DND-41 (cell line): ENCODE measurements at regions not wholly inside any gene's neighbourhood (a gene's known extent, or its start where the extent isn't known, plus 50 kb on each side); places are given as distances from the start of the nearest gene placed in this dataset.
"Not testable (repeated sequence)": the region's sequence is repeated elsewhere in the genome, so short reads cannot be mapped to it uniquely, and the experiment has no call there.

ENCODE experiments used
- ATAC-seq: fragments of 200-7000 bp; cut with Tn5 transposase; 3 replicates; pipeline ENCODE4 v1.9.1; 2021; ENCODE audit warnings: low read depth; ENCODE audit not compliant: insufficient read depth
- DNase-seq: peaks from one replicate; pipeline ENCODE4 v3.0.0-alpha.2; 2020
- H2AFZ ChIP-seq: 2 replicates; pipeline ENCODE4 v1.6.0; 2012; ENCODE audit warnings: low read depth, low read length
- H3K27ac ChIP-seq: 2 replicates; pipeline ENCODE4 v1.5.1; 2012; ENCODE audit warnings: low read length, inconsistent platforms
- H3K27me3 ChIP-seq: fragments of 200-600 bp; sonication (generic); 2 replicates; pipeline ENCODE4 v1.6.0; 2012; ENCODE audit warnings: low read length, mild to moderate bottlenecking, inconsistent platforms; ENCODE audit not compliant: insufficient read depth, poor library complexity
- H3K36me3 ChIP-seq: 2 replicates; pipeline ENCODE4 v1.5.1; 2012; ENCODE audit warnings: low read length, inconsistent platforms; ENCODE audit not compliant: insufficient read depth
- H3K4me1 ChIP-seq: 2 replicates; pipeline ENCODE4 v1.5.1; 2012; ENCODE audit warnings: mild to moderate bottlenecking, low read length; ENCODE audit not compliant: insufficient read depth
- H3K4me2 ChIP-seq: 2 replicates; pipeline ENCODE4 v1.6.0; 2012; ENCODE audit warnings: mild to moderate bottlenecking, moderate library complexity, low read length, inconsistent platforms; ENCODE audit not compliant: insufficient read depth
- H3K4me3 ChIP-seq, 2 experiments: fragments of 200-600 bp in 1 of 2; shearing (Covaris generic) in 1 of 2; 2 replicates each; pipeline ENCODE4 v1.5.1; 2012 to 2016; ENCODE audit warnings: inconsistent platforms in 2 of 2, low read length in 2 of 2, mild to moderate bottlenecking in 2 of 2, low read depth in 1 of 2, moderate library complexity in 1 of 2
- H3K79me2 ChIP-seq: 2 replicates; pipeline ENCODE4 v1.6.0; 2012; ENCODE audit warnings: low read length, inconsistent platforms; ENCODE audit not compliant: insufficient read depth
- H3K9ac ChIP-seq: 2 replicates; pipeline ENCODE4 v1.6.0; 2012; ENCODE audit warnings: low read depth, mild to moderate bottlenecking, inconsistent platforms, low read length, moderate library complexity
- H3K9me3 ChIP-seq: 2 replicates; pipeline ENCODE4 v1.5.1; 2012; ENCODE audit warnings: low read length, moderate library complexity, mild to moderate bottlenecking, inconsistent platforms; ENCODE audit not compliant: insufficient read depth, severe bottlenecking
- H4K20me1 ChIP-seq: 2 replicates; pipeline ENCODE4 v1.6.0; 2012; ENCODE audit warnings: low read length; ENCODE audit not compliant: insufficient read depth
- CTCF ChIP-seq: IDR thresholded peaks from 2 replicates; pipeline ENCODE4 v1.5.1; 2012; ENCODE audit warnings: borderline replicate concordance, low read length, moderate library complexity, mild to moderate bottlenecking; ENCODE audit not compliant: poor library complexity, severe bottlenecking; ENCODE audit errors: extremely low read depth
- EZH2 ChIP-seq: IDR thresholded peaks from 3 replicates; pipeline ENCODE4 v1.6.1; 2012; ENCODE audit warnings: borderline replicate concordance, low read depth, mild to moderate bottlenecking, moderate library complexity, low read length, inconsistent platforms; ENCODE audit not compliant: severe bottlenecking

- DNase-seq (no peak), ATAC-seq (no peak)
- no peak overlapping the region for H3K27ac ChIP-seq
- H3K4me2 ChIP-seq = no peak overlapping the region
- no peaks in the 10 kb centered on the region for H3K79me2 ChIP-seq
- H3K36me3 ChIP-seq = no peaks in the 10 kb centered on the region
- no peaks in the 10 kb centered on the region for H3K4me1 ChIP-seq
- H4K20me1 ChIP-seq = no peaks in the 10 kb centered on the region
- no peak overlapping the region for H3K9ac ChIP-seq
- no peak overlapping the region for H2AFZ ChIP-seq
- H3K27me3 ChIP-seq = no peaks in the 10 kb centered on the region
- no peaks in the 10 kb centered on the region for H3K9me3 ChIP-seq
- H3K4me3 ChIP-seq = no peak overlapping the region
- no peak for TF ChIP-seq CTCF
- no peak for TF ChIP-seq EZH2
These were observed 324.0 kb upstream of the SETBP1 start for GRCh38 chr18:44356566-44357157.

GRCh38 chr18:44358402-44358801, 322.3 kb upstream of the SETBP1 start:
- DNase-seq (no peak), ATAC-seq (no peak)
- Histone ChIP-seq H3K9ac (no peak overlapping the region), H3K36me3 (no peaks in the 10 kb centered on the region), H3K9me3 (no peaks in the 10 kb centered on the region), H3K79me2 (no peaks in the 10 kb centered on the region), H3K27ac (no peak overlapping the region), H2AFZ (no peak overlapping the region), H3K4me3 (no peak overlapping the region), H3K4me2 (no peak overlapping the region), H4K20me1 (no peaks in the 10 kb centered on the region), H3K27me3 (no peaks in the 10 kb centered on the region), H3K4me1 (no peaks in the 10 kb centered on the region)
- TF ChIP-seq EZH2 (no peak), CTCF (no peak)

- H4K20me1 ChIP-seq, H3K27ac ChIP-seq, H3K27me3 ChIP-seq, H2AFZ ChIP-seq, H3K4me2 ChIP-seq, H3K79me2 ChIP-seq, H3K9me3 ChIP-seq, H3K9ac ChIP-seq, DNase-seq, ATAC-seq, H3K4me3 ChIP-seq, H3K36me3 ChIP-seq, H3K4me1 ChIP-seq: not testable (repeated sequence)
These were observed 320.9 kb upstream of the SETBP1 start for GRCh38 chr18:44359741-44360140.

GRCh38 chr18:44362213-44362612, 318.5 kb upstream of the SETBP1 start:
- not testable (repeated sequence) for H3K4me2 ChIP-seq, ATAC-seq, H3K79me2 ChIP-seq, DNase-seq, H3K9ac ChIP-seq, H3K36me3 ChIP-seq, H2AFZ ChIP-seq, H4K20me1 ChIP-seq, H3K9me3 ChIP-seq, H3K4me1 ChIP-seq, H3K27ac ChIP-seq, H3K27me3 ChIP-seq, H3K4me3 ChIP-seq
